ENCODE measurements at regions not wholly inside any gene's neighbourhood (a gene's known extent, or its start where the extent isn't known, plus 50 kb on each side); places are given as distances from the start of the nearest gene placed in this dataset.

DNA sequence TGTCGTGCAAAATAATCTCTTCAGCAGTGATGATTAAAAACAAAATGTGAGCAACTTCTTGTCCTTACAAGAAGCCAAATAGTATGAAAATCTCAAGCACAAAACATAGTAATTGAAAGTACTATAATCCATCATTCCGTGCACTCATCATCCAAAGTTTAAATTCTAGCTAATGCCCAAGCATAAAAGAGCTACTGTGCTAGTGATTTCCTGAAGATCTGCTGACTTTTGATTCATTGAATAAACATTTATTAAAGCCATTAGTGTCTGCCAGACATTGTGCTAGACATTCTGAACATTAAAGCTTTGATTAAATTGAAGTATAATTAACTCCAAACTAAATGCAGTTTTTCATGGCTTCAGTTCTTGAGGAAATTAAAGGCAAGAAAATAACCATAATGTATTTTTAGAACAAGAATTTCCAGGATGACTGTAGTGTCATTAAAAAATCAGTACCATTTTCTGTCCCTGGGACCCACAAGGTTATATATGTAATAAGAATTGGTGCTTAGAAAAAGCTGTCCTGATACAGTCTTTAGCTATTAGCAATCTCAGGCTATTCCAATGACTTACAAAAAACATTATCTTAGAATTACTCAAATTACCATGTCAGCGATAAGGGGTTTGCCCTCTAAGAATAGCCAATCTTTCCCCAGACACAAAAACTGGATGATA is 71.7 kb downstream of the CMAS start:
- no peak for DNase-seq
- no peak overlapping the region for H2AFZ ChIP-seq (ENCODE audit: insufficient read depth, low read depth, low read length, poor library complexity, severe bottlenecking)
- no peaks in the 10 kb centered on the region for H3K79me2 ChIP-seq (ENCODE audit: insufficient read depth, low read length)
- H3K9ac ChIP-seq (ENCODE audit: insufficient read depth, low read length, poor library complexity, severe bottlenecking), result no peak overlapping the region
- Mint-ChIP-seq H3K4me1 (no peaks in the 10 kb centered on the region), H3K36me3 (no peaks in the 10 kb centered on the region), H3K9me3 (peaks cover 0 to 2% (median 0%) of the 10 kb centered on the region in 7 donors), H3K4me3 (no peak overlapping the region), H3K27ac (no peak overlapping the region), H3K27me3 (ENCODE audit: low read depth in 3 of 3) (peaks cover 2 to 11% (median 5%) of the 10 kb centered on the region in 3 donors)
- H3K9me3 ChIP-seq (replicated peaks in 1 of 2; ENCODE audit: control insufficient read depth in 1 of 2, insufficient read depth in 1 of 2, low read length in 2 of 2), result no peaks in the 10 kb centered on the region
- H4K20me1 ChIP-seq (ENCODE audit: insufficient read depth, low read length), result no peaks in the 10 kb centered on the region
- no peaks in the 10 kb centered on the region for H3K4me1 ChIP-seq (ENCODE audit: control insufficient read depth in 1 of 2, insufficient read depth in 2 of 2, low read length in 2 of 2)
- WGBS (ENCODE audit: insufficient coverage), result no CpG with 5 or more reads among the region's 3 CpGs
- intact Hi-C loops (cut with micrococcal nuclease), result no loop called here
- TF ChIP-seq, protein P1, sequence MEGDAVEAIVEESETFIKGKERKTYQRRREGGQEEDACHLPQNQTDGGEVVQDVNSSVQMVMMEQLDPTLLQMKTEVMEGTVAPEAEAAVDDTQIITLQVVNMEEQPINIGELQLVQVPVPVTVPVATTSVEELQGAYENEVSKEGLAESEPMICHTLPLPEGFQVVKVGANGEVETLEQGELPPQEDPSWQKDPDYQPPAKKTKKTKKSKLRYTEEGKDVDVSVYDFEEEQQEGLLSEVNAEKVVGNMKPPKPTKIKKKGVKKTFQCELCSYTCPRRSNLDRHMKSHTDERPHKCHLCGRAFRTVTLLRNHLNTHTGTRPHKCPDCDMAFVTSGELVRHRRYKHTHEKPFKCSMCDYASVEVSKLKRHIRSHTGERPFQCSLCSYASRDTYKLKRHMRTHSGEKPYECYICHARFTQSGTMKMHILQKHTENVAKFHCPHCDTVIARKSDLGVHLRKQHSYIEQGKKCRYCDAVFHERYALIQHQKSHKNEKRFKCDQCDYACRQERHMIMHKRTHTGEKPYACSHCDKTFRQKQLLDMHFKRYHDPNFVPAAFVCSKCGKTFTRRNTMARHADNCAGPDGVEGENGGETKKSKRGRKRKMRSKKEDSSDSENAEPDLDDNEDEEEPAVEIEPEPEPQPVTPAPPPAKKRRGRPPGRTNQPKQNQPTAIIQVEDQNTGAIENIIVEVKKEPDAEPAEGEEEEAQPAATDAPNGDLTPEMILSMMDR (IDR thresholded peaks at IDR 0.05), result no peak
- no peak overlapping the region for H3K4me2 ChIP-seq (replicated peaks; ENCODE audit: extremely low read depth, low read length, poor library complexity, severe bottlenecking)
- H3K27me3 ChIP-seq (ENCODE audit: control insufficient read depth in 2 of 2, insufficient read depth in 2 of 2, low read length in 2 of 2), result no peaks in the 10 kb centered on the region
- no peak overlapping the region for H3K27ac ChIP-seq (ENCODE audit: low read depth in 1 of 2, low read length in 2 of 2)
- no peaks in the 10 kb centered on the region for H3K36me3 ChIP-seq (replicated peaks in 1 of 2; ENCODE audit: control insufficient read depth in 1 of 2, insufficient read depth in 2 of 2, low read length in 2 of 2)
- H3K4me3 ChIP-seq (replicated peaks in 1 of 3; ENCODE audit: low read depth in 2 of 3, low read length in 3 of 3), result no peak overlapping the region

DNA sequence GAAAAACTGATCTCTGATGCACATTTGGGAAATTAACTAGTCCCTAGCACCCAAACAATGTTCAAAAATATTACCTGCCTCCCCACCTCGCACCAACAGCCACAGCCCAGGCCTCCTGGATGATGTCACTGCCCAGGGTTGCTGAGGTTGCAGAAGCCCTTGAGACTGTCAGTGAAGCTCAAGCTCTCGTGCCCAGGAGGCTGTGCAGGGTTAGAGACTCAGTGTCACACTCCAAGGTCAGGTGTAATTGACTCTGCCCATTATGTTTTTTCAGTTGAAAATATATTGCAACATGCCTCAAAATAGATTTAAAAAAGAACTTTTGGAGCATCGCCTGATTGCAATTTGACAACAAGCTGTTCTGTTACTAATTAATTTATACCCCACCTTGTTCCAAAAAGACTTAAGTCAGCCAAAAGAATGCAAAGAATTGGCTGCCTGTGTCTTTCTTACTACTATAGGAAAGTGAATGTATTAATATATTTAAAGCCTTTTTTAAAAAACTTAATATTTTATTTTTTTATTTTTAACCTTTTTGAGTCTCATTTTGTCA is 72.3 kb downstream of the CMAS start:
- WGBS (ENCODE audit: insufficient coverage), result 84% methylated on average over 2 of the region's 3 CpGs
- no peak overlapping the region for H3K4me3 ChIP-seq (replicated peaks in 1 of 3; ENCODE audit: low read depth in 2 of 3, low read length in 3 of 3)
- Mint-ChIP-seq H3K4me3 (no peak overlapping the region), H3K36me3 (no peaks in the 10 kb centered on the region), H3K27me3 (ENCODE audit: low read depth in 3 of 3) (peaks cover 2 to 11% (median 5%) of the 10 kb centered on the region in 3 donors), H3K4me1 (no peaks in the 10 kb centered on the region), H3K9me3 (peaks cover 0 to 2% (median 0%) of the 10 kb centered on the region in 7 donors), H3K27ac (no peak overlapping the region)
- no peak for DNase-seq
- no peaks in the 10 kb centered on the region for H3K36me3 ChIP-seq (replicated peaks in 1 of 2; ENCODE audit: control insufficient read depth in 1 of 2, insufficient read depth in 2 of 2, low read length in 2 of 2)
- intact Hi-C loops (cut with micrococcal nuclease), result no loop called here
- no peaks in the 10 kb centered on the region for H4K20me1 ChIP-seq (ENCODE audit: insufficient read depth, low read length)
- no peaks in the 10 kb centered on the region for H3K27me3 ChIP-seq (ENCODE audit: control insufficient read depth in 2 of 2, insufficient read depth in 2 of 2, low read length in 2 of 2)
- TF ChIP-seq, protein P1 (IDR thresholded peaks at IDR 0.05), result no peak
- no peaks in the 10 kb centered on the region for H3K79me2 ChIP-seq (ENCODE audit: insufficient read depth, low read length)
- no peak overlapping the region for H3K4me2 ChIP-seq (replicated peaks; ENCODE audit: extremely low read depth, low read length, poor library complexity, severe bottlenecking)
- no peak overlapping the region for H3K9ac ChIP-seq (ENCODE audit: insufficient read depth, low read length, poor library complexity, severe bottlenecking)
- no peaks in the 10 kb centered on the region for H3K9me3 ChIP-seq (replicated peaks in 1 of 2; ENCODE audit: control insufficient read depth in 1 of 2, insufficient read depth in 1 of 2, low read length in 2 of 2)
- no peaks in the 10 kb centered on the region for H3K4me1 ChIP-seq (ENCODE audit: control insufficient read depth in 1 of 2, insufficient read depth in 2 of 2, low read length in 2 of 2)
- no peak overlapping the region for H3K27ac ChIP-seq (ENCODE audit: low read depth in 1 of 2, low read length in 2 of 2)
- H2AFZ ChIP-seq (ENCODE audit: insufficient read depth, low read depth, low read length, poor library complexity, severe bottlenecking), result no peak overlapping the region
